K562 (cell line): ENCODE measurements at regions not wholly inside any gene's neighbourhood (a gene's known extent, or its start where the extent isn't known, plus 50 kb on each side); places are given as distances from the start of the nearest gene placed in this dataset.

ENCODE experiments used
- ATF1 ChIP-seq, 2 experiments: fragments of 450-650 bp in 1 of 2; IDR thresholded peaks; 2 replicates each; pipeline ENCODE4 v1.6.1; 2016; ENCODE audit warnings: missing compliant biosample characterization in 1 of 2, missing genetic modification characterization in 1 of 2
- CHD4 ChIP-seq: fragments of 200-600 bp; sonication (generic); IDR thresholded peaks from 3 replicates; pipeline ENCODE4 v1.6.1; 2012; ENCODE audit warnings: low read depth, mild to moderate bottlenecking, mixed read lengths, low read length, inconsistent platforms; ENCODE audit not compliant: insufficient read depth, insufficient replicate concordance, poor library complexity, severe bottlenecking
- DMBX1 ChIP-seq: fragments of 250-450 bp; sonication (Bioruptor Pico); IDR thresholded peaks from 2 replicates; pipeline ENCODE4 v1.8.0; 2022; ENCODE audit warnings: inconsistent platforms, mild to moderate bottlenecking, moderate library complexity, borderline replicate concordance
- MAZ ChIP-seq, 2 experiments: fragments of 450-650 bp in 1 of 2; sonication (generic) in 1 of 2; formaldehyde crosslinking; IDR thresholded peaks in 1 of 2; conservative IDR thresholded peaks in 1 of 2; 2 replicates each; pipeline versions ENCODE4 v1.4.0 to v1.5.0; 2020; ENCODE audit warnings: mild to moderate bottlenecking in 1 of 2, missing genetic modification reagents in 1 of 2
- MBD2 ChIP-seq: sonication (generic); IDR thresholded peaks from 2 replicates; pipeline ENCODE4 v1.6.1; 2016; ENCODE audit warnings: low read depth, borderline replicate concordance
- MYC ChIP-seq, 2 experiments: fragments of 250-450 bp in 1 of 2; sonication (Bioruptor Pico) in 1 of 2; IDR thresholded peaks; 2 replicates each; pipeline versions ENCODE4 v1.5.1 to v1.6.1; 2012 to 2021; ENCODE audit warnings: low read depth in 2 of 2, borderline replicate concordance in 1 of 2, improper control_type of control experiment in 1 of 2, low read length in 1 of 2, mild to moderate bottlenecking in 1 of 2, moderate library complexity in 1 of 2
- NFIC ChIP-seq: fragments of 450-650 bp; IDR thresholded peaks from 2 replicates; pipeline ENCODE4 v1.6.1; 2017; ENCODE audit warnings: mild to moderate bottlenecking, inconsistent platforms
- PHF8 ChIP-seq: fragments of 200-600 bp; sonication (generic); IDR thresholded peaks from 2 replicates; pipeline ENCODE4 v1.6.1; 2012; ENCODE audit warnings: mixed run types, mild to moderate bottlenecking, inconsistent platforms, low read length, moderate library complexity, borderline replicate concordance
- RBBP5 ChIP-seq: fragments of 200-600 bp; sonication (generic); IDR thresholded peaks from 2 replicates; pipeline ENCODE4 v1.6.1; 2012; ENCODE audit warnings: borderline replicate concordance, mild to moderate bottlenecking, low read length, control low read depth, inconsistent platforms; ENCODE audit not compliant: insufficient read depth, poor library complexity, severe bottlenecking
- TAF9B ChIP-seq: fragments of 450-650 bp; IDR thresholded peaks from 2 replicates; pipeline ENCODE4 v1.6.1; 2018; ENCODE audit warnings: mild to moderate bottlenecking; ENCODE audit not compliant: partially characterized antibody
- TRIM24 ChIP-seq, 2 experiments: fragments of 450-650 bp; IDR thresholded peaks; 2 replicates each; pipeline ENCODE4 v1.6.1; 2016
- ZKSCAN3 ChIP-seq: fragments of 250-450 bp; sonication (Bioruptor Pico); IDR thresholded peaks from 2 replicates; pipeline ENCODE4 v1.4.0; 2020
- ZNF592 ChIP-seq: fragments of 450-650 bp; IDR thresholded peaks from 2 replicates; pipeline ENCODE4 v1.6.1; 2017; ENCODE audit warnings: antibody characterized with exemption, mild to moderate bottlenecking
- ZNF639 ChIP-seq, 2 experiments: fragments of 200-800 bp in 1 of 2; sonication (Bioruptor generic) in 1 of 2; sonication (generic) in 1 of 2; formaldehyde crosslinking in 1 of 2; IDR thresholded peaks in 1 of 2; conservative IDR thresholded peaks in 1 of 2; 2 replicates each; pipeline versions ENCODE4 v1.5.0 to v1.6.1; 2016 to 2020; ENCODE audit warnings: missing compliant biosample characterization in 1 of 2, missing genetic modification characterization in 1 of 2, missing genetic modification reagents in 1 of 2
- ZNF740 ChIP-seq, 3 experiments: fragments of 200-800 bp in 1 of 3; sonication (Bioruptor generic) in 1 of 3; sonication (generic) in 1 of 3; formaldehyde crosslinking in 1 of 3; IDR thresholded peaks; 2 replicates each; pipeline versions ENCODE4 v1.6.1 to v1.8.0; 2016 to 2022; ENCODE audit warnings: mild to moderate bottlenecking in 2 of 3, missing compliant biosample characterization in 2 of 3, missing genetic modification characterization in 2 of 3, missing genetic modification reagents in 1 of 3

- peak; percentile 19 for TF ChIP-seq TAF9B
- peak; percentile 83 for TF ChIP-seq ZNF592
- TF ChIP-seq ZNF639 (CRISPR knock-in tag; conservative IDR thresholded peaks at IDR 0.05 in 1 of 2, IDR thresholded peaks at IDR 0.05 in 1 of 2): peak in 1 of 2 experiments; percentile 50; a peak in 1 of 4 replicates
- 0 out of 2 replicates have a peak, but pooled peaks have one; percentile 38 for TF ChIP-seq ZNF740 (CRISPR knock-in tag; IDR thresholded peaks at IDR 0.05)
- no peak for TF ChIP-seq ZNF740 (tag; IDR thresholded peaks at IDR 0.05)
- no peak for TF ChIP-seq TRIM24 (IDR thresholded peaks at IDR 0.05)
- peak; percentile 8; the same call in 1 of the 2 replicates for TF ChIP-seq DMBX1 (CRISPR knock-in tag)
- TF ChIP-seq RBBP5: peak; percentile 36
- TF ChIP-seq CHD4: no peak
- peak; percentile 74 for TF ChIP-seq NFIC
- peak; percentile 57 for TF ChIP-seq MYC (IDR thresholded peaks at IDR 0.05; ENCODE audit: low read depth, low read length)
- TF ChIP-seq MYC (CRISPR knock-in tag; IDR thresholded peaks at IDR 0.05; ENCODE audit: borderline replicate concordance, low read depth): no peak
- TF ChIP-seq ATF1 (CRISPR knock-in tag; IDR thresholded peaks at IDR 0.05): no peak
- peak; percentile 42; the same call in 1 of the 2 replicates for TF ChIP-seq ATF1 (tag; IDR thresholded peaks at IDR 0.05)
- TF ChIP-seq MAZ (CRISPR knock-in tag; conservative IDR thresholded peaks at IDR 0.05 in 1 of 2, IDR thresholded peaks at IDR 0.05 in 1 of 2): 0 out of 4 replicates have a peak, but pooled peaks of 1 of the 2 experiments have one; percentile 40
- no peak for TF ChIP-seq ZKSCAN3 (CRISPR knock-in tag)
- peak; percentile 33; the same call in 1 of the 2 replicates for TF ChIP-seq PHF8
- TF ChIP-seq MBD2: peak; percentile 37; the same call in 1 of the 2 replicates
Measured at GRCh38 chr3:72152551-72153476, 367.9 kb upstream of the PROK2 start (continued).
